GM23338 (cell line): ENCODE measurements at regions not wholly inside any gene's neighbourhood (a gene's known extent, or its start where the extent isn't known, plus 50 kb on each side); places are given as distances from the start of the nearest gene placed in this dataset.

Experiments
- ATAC-seq: fragments of 200-7000 bp; cut with Tn5 transposase; 3 replicates; pipeline ENCODE4 v1.9.1; 2020
- DNase-seq: peaks from one replicate; pipeline ENCODE4 v3.0.0-alpha.2; 2015; ENCODE audit warnings: low spot score
- H2AFZ ChIP-seq: fragments of 200-600 bp; sonication (generic); 2 replicates; pipeline ENCODE4 v1.8.0; 2016; ENCODE audit warnings: antibody characterized with exemption, mild to moderate bottlenecking, moderate library complexity
- H3F3A ChIP-seq: fragments of 200-600 bp; sonication (generic); replicated peaks from 2 replicates; pipeline ENCODE4 v1.8.0; 2017; ENCODE audit warnings: antibody characterized with exemption, mixed run types, low read depth
- H3K27ac ChIP-seq: fragments of 200-600 bp; sonication (generic); 2 replicates; pipeline ENCODE4 v1.6.1; 2016; ENCODE audit warnings: low read depth
- H3K27me3 ChIP-seq: fragments of 200-600 bp; sonication (generic); 2 replicates; pipeline ENCODE4 v1.8.0; 2016; ENCODE audit warnings: mild to moderate bottlenecking, mixed run types, moderate library complexity; ENCODE audit not compliant: insufficient read depth
- H3K36me3 ChIP-seq: fragments of 200-600 bp; sonication (generic); 2 replicates; pipeline ENCODE4 v1.8.0; 2016; ENCODE audit warnings: mild to moderate bottlenecking; ENCODE audit not compliant: insufficient read depth
- H3K4me1 ChIP-seq: fragments of 200-600 bp; sonication (generic); 2 replicates; pipeline ENCODE4 v1.8.0; 2016; ENCODE audit warnings: mild to moderate bottlenecking, moderate library complexity; ENCODE audit not compliant: insufficient read depth
- H3K4me2 ChIP-seq: fragments of 200-600 bp; sonication (generic); 2 replicates; pipeline ENCODE4 v1.7.1; 2017; ENCODE audit warnings: mixed run types
- H3K4me3 ChIP-seq: fragments of 200-600 bp; sonication (generic); 2 replicates; pipeline ENCODE4 v1.6.1; 2016; ENCODE audit warnings: mixed run types
- H3K79me2 ChIP-seq: fragments of 200-600 bp; sonication (generic); replicated peaks from 2 replicates; pipeline ENCODE4 v1.8.0; 2017; ENCODE audit warnings: mild to moderate bottlenecking; ENCODE audit not compliant: insufficient read depth
- H3K9me2 ChIP-seq: fragments of 200-600 bp; sonication (generic); 2 replicates; pipeline ENCODE4 v1.8.0; 2017; ENCODE audit not compliant: insufficient read depth
- H4K20me1 ChIP-seq: fragments of 200-600 bp; sonication (generic); replicated peaks from 2 replicates; pipeline ENCODE4 v1.8.0; 2017; ENCODE audit warnings: mild to moderate bottlenecking; ENCODE audit not compliant: insufficient read depth
- H3K27ac Mint-ChIP-seq: 2 replicates; pipeline ENCODE4 v1.8.0; 2020; ENCODE audit warnings: inconsistent platforms, mild to moderate bottlenecking, moderate library complexity, mixed read lengths
- H3K27me3 Mint-ChIP-seq: 3 replicates; pipeline ENCODE4 v1.8.0; 2022; ENCODE audit warnings: low read depth, mild to moderate bottlenecking, moderate library complexity, mixed read lengths, inconsistent platforms; ENCODE audit not compliant: insufficient read depth, poor library complexity
- H3K36me3 Mint-ChIP-seq: 3 replicates; pipeline ENCODE4 v1.8.0; 2021; ENCODE audit warnings: low read depth, mild to moderate bottlenecking, inconsistent platforms, moderate library complexity, mixed read lengths
- H3K4me1 Mint-ChIP-seq: 3 replicates; pipeline ENCODE4 v1.8.0; 2020; ENCODE audit warnings: mild to moderate bottlenecking, inconsistent platforms, mixed read lengths
- H3K4me3 Mint-ChIP-seq: 3 replicates; pipeline ENCODE4 v1.8.0; 2021; ENCODE audit warnings: moderate library complexity, mild to moderate bottlenecking, inconsistent platforms, mixed read lengths
- H3K9me3 Mint-ChIP-seq: 3 replicates; pipeline ENCODE4 v1.8.0; 2020; ENCODE audit warnings: moderate library complexity, mild to moderate bottlenecking, inconsistent platforms, mixed read lengths
- CREB1 ChIP-seq: fragments of 250-450 bp; sonication (Bioruptor Pico); IDR thresholded peaks from 2 replicates; pipeline ENCODE4 v1.5.0; 2020; ENCODE audit warnings: low read depth, mild to moderate bottlenecking, moderate library complexity
- EZH2phosphoT487 ChIP-seq: fragments of 200-600 bp; sonication (generic); IDR thresholded peaks from one replicate; pipeline ENCODE4 v1.8.1; 2018; ENCODE audit warnings: antibody characterized with exemption; ENCODE audit not compliant: unreplicated experiment
- JUNB ChIP-seq: IDR thresholded peaks from one replicate; pipeline ENCODE4 v1.6.1; 2016; ENCODE audit warnings: antibody characterized with exemption; ENCODE audit not compliant: unreplicated experiment
- NANOG ChIP-seq: IDR thresholded peaks from 2 replicates; pipeline ENCODE4 v1.6.1; 2016; ENCODE audit warnings: antibody characterized with exemption, borderline replicate concordance
- POLR2AphosphoS5 ChIP-seq: IDR thresholded peaks from 2 replicates; pipeline ENCODE4 v1.6.1; 2016; ENCODE audit warnings: antibody characterized with exemption, low read depth
- STAT1 ChIP-seq: IDR thresholded peaks from one replicate; pipeline ENCODE4 v1.6.1; 2016; ENCODE audit warnings: antibody characterized with exemption; ENCODE audit not compliant: unreplicated experiment
- ZNF331 ChIP-seq: fragments of 250-450 bp; sonication (Bioruptor Pico); IDR thresholded peaks from 2 replicates; pipeline ENCODE4 v1.5.0; 2020; ENCODE audit warnings: low read depth, mild to moderate bottlenecking, moderate library complexity
- TF ChIP-seq, protein P1 (sequence below): IDR thresholded peaks from one replicate; pipeline ENCODE4 v1.6.1; 2018; ENCODE audit warnings: antibody characterized with exemption; ENCODE audit not compliant: unreplicated experiment
- TF ChIP-seq, protein P2 (sequence below): IDR thresholded peaks from 2 replicates; pipeline ENCODE4 v1.6.1; 2016; ENCODE audit warnings: antibody characterized with exemption
- TF ChIP-seq, protein P3 (sequence below): fragments of 250-450 bp; sonication (Bioruptor Pico); IDR thresholded peaks from 2 replicates; pipeline ENCODE4 v1.5.0; 2020; ENCODE audit warnings: mild to moderate bottlenecking, moderate library complexity

DNA sequence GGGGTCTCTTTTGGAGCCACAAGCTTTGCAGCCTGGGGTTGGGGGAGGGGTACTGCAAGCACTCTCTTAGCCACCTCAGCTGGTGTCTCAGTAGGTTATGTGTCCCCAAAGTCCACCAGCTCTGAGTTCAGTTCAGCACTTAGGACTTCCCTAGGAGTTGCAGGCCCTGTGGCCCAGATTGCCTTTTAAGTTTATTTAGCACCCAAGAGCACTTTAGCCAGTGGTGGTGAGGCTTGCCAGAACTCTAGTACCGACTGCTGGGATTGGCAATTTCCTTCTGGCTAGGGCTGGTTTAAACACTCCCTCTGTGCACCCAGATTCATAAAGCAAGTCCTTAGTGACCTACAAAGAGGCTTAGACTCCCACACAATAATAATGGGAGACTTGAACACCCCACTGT lies 489.9 kb upstream of the RPS6KA3 start (continued):
- TF ChIP-seq, protein P1, sequence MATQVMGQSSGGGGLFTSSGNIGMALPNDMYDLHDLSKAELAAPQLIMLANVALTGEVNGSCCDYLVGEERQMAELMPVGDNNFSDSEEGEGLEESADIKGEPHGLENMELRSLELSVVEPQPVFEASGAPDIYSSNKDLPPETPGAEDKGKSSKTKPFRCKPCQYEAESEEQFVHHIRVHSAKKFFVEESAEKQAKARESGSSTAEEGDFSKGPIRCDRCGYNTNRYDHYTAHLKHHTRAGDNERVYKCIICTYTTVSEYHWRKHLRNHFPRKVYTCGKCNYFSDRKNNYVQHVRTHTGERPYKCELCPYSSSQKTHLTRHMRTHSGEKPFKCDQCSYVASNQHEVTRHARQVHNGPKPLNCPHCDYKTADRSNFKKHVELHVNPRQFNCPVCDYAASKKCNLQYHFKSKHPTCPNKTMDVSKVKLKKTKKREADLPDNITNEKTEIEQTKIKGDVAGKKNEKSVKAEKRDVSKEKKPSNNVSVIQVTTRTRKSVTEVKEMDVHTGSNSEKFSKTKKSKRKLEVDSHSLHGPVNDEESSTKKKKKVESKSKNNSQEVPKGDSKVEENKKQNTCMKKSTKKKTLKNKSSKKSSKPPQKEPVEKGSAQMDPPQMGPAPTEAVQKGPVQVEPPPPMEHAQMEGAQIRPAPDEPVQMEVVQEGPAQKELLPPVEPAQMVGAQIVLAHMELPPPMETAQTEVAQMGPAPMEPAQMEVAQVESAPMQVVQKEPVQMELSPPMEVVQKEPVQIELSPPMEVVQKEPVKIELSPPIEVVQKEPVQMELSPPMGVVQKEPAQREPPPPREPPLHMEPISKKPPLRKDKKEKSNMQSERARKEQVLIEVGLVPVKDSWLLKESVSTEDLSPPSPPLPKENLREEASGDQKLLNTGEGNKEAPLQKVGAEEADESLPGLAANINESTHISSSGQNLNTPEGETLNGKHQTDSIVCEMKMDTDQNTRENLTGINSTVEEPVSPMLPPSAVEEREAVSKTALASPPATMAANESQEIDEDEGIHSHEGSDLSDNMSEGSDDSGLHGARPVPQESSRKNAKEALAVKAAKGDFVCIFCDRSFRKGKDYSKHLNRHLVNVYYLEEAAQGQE = no peak
- TF ChIP-seq ZNF331 (CRISPR knock-in tag) = no peak
- TF ChIP-seq, protein P2, sequence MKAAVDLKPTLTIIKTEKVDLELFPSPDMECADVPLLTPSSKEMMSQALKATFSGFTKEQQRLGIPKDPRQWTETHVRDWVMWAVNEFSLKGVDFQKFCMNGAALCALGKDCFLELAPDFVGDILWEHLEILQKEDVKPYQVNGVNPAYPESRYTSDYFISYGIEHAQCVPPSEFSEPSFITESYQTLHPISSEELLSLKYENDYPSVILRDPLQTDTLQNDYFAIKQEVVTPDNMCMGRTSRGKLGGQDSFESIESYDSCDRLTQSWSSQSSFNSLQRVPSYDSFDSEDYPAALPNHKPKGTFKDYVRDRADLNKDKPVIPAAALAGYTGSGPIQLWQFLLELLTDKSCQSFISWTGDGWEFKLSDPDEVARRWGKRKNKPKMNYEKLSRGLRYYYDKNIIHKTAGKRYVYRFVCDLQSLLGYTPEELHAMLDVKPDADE = no peak
- no peak for TF ChIP-seq EZH2phosphoT487
- TF ChIP-seq JUNB = no peak
- TF ChIP-seq STAT1 = no peak
- no peak for TF ChIP-seq POLR2AphosphoS5

DNA sequence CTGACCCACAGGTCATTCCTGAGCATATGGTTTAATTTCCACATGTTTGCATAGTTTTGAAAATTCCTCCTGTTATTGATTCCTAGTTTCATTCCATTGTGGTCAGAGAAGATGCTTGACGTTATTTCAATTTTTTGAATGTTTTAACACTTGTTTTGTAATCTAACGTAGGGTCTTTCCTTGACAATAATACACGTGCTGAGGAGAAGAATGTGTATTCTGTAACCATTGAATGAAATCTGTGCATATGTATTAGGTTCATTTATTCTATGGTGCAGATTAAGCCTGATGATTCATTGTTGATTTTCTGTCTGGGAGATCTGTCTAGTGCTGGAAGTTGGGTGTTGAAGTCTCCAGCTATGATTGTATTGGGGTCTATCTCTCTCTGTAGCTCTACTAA lies 486.4 kb upstream of the RPS6KA3 start:
- H2AFZ ChIP-seq = no peak overlapping the region
- TF ChIP-seq EZH2phosphoT487 = no peak
- no peak for TF ChIP-seq JUNB
- TF ChIP-seq, protein P3, sequence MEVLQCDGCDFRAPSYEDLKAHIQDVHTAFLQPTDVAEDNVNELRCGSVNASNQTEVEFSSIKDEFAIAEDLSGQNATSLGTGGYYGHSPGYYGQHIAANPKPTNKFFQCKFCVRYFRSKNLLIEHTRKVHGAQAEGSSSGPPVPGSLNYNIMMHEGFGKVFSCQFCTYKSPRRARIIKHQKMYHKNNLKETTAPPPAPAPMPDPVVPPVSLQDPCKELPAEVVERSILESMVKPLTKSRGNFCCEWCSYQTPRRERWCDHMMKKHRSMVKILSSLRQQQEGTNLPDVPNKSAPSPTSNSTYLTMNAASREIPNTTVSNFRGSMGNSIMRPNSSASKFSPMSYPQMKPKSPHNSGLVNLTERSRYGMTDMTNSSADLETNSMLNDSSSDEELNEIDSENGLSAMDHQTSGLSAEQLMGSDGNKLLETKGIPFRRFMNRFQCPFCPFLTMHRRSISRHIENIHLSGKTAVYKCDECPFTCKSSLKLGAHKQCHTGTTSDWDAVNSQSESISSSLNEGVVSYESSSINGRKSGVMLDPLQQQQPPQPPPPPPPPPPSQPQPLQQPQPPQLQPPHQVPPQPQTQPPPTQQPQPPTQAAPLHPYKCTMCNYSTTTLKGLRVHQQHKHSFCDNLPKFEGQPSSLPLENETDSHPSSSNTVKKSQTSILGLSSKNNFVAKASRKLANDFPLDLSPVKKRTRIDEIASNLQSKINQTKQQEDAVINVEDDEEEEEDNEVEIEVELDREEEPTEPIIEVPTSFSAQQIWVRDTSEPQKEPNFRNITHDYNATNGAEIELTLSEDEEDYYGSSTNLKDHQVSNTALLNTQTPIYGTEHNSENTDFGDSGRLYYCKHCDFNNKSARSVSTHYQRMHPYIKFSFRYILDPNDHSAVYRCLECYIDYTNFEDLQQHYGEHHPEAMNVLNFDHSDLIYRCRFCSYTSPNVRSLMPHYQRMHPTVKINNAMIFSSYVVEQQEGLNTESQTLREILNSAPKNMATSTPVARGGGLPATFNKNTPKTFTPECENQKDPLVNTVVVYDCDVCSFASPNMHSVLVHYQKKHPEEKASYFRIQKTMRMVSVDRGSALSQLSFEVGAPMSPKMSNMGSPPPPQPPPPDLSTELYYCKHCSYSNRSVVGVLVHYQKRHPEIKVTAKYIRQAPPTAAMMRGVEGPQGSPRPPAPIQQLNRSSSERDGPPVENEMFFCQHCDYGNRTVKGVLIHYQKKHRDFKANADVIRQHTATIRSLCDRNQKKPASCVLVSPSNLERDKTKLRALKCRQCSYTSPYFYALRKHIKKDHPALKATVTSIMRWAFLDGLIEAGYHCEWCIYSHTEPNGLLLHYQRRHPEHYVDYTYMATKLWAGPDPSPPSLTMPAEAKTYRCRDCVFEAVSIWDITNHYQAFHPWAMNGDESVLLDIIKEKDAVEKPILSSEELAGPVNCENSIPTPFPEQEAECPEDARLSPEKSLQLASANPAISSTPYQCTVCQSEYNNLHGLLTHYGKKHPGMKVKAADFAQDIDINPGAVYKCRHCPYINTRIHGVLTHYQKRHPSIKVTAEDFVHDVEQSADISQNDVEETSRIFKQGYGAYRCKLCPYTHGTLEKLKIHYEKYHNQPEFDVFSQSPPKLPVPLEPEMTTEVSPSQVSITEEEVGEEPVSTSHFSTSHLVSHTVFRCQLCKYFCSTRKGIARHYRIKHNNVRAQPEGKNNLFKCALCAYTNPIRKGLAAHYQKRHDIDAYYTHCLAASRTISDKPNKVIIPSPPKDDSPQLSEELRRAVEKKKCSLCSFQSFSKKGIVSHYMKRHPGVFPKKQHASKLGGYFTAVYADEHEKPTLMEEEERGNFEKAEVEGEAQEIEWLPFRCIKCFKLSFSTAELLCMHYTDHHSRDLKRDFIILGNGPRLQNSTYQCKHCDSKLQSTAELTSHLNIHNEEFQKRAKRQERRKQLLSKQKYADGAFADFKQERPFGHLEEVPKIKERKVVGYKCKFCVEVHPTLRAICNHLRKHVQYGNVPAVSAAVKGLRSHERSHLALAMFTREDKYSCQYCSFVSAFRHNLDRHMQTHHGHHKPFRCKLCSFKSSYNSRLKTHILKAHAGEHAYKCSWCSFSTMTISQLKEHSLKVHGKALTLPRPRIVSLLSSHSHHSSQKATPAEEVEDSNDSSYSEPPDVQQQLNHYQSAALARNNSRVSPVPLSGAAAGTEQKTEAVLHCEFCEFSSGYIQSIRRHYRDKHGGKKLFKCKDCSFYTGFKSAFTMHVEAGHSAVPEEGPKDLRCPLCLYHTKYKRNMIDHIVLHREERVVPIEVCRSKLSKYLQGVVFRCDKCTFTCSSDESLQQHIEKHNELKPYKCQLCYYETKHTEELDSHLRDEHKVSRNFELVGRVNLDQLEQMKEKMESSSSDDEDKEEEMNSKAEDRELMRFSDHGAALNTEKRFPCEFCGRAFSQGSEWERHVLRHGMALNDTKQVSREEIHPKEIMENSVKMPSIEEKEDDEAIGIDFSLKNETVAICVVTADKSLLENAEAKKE (CRISPR knock-in tag) = no peak
- TF ChIP-seq, protein P1 = no peak
- no peak for TF ChIP-seq POLR2AphosphoS5
- TF ChIP-seq CREB1 (CRISPR knock-in tag) = no peak
- no peak for TF ChIP-seq NANOG

More for the DNA sequence above, 486.4 kb upstream of the RPS6KA3 start:
- H3F3A ChIP-seq = no peaks in the 10 kb centered on the region
- DNase-seq = no peak
- no peak overlapping the region for H3K4me2 ChIP-seq
- Mint-ChIP-seq H3K27me3 (no peaks in the 10 kb centered on the region), H3K4me1 (no peaks in the 10 kb centered on the region), H3K36me3 (no peaks in the 10 kb centered on the region), H3K27ac (no peak overlapping the region), H3K4me3 (no peak overlapping the region), H3K9me3 (no peaks in the 10 kb centered on the region; the same call in 2 of the 3 replicates)
- H3K9me2 ChIP-seq = no peaks in the 10 kb centered on the region
- no peak for ATAC-seq
- H4K20me1 ChIP-seq = no peaks in the 10 kb centered on the region
- no peaks in the 10 kb centered on the region for H3K36me3 ChIP-seq
- no peaks in the 10 kb centered on the region for H3K4me1 ChIP-seq
- H3K27me3 ChIP-seq = no peaks in the 10 kb centered on the region
- no peaks in the 10 kb centered on the region for H3K79me2 ChIP-seq
- no peak overlapping the region for H3K27ac ChIP-seq
- no peak overlapping the region for H3K4me3 ChIP-seq
